WERI-Rb-1 (cell line): ENCODE measurements at regions not wholly inside any gene's neighbourhood (a gene's known extent, or its start where the extent isn't known, plus 50 kb on each side); places are given as distances from the start of the nearest gene placed in this dataset.

Experiments
- DNase-seq: peaks from one replicate; pipeline ENCODE4 v3.0.0-alpha.2; 2020
- H3K27ac ChIP-seq: fragments of 250-450 bp; sonication (Bioruptor Pico); 2 replicates; pipeline ENCODE4 v1.5.1; 2020; ENCODE audit warnings: mild to moderate bottlenecking, moderate library complexity
- H3K27me3 ChIP-seq: fragments of 250-450 bp; sonication (Bioruptor Pico); 2 replicates; pipeline ENCODE4 v1.5.1; 2021; ENCODE audit warnings: mild to moderate bottlenecking, low read depth, moderate library complexity; ENCODE audit not compliant: insufficient read depth, severe bottlenecking
- H3K36me3 ChIP-seq: fragments of 250-450 bp; sonication (Bioruptor Pico); 2 replicates; pipeline ENCODE4 v1.5.1; 2020; ENCODE audit warnings: mild to moderate bottlenecking, moderate library complexity
- H3K4me3 ChIP-seq: 2 replicates; pipeline ENCODE4 v1.5.1; 2011; ENCODE audit warnings: low read depth, mild to moderate bottlenecking, control low read depth, low read length
- H3K9me3 ChIP-seq: fragments of 250-450 bp; sonication (Bioruptor Pico); 2 replicates; pipeline ENCODE4 v1.5.1; 2021; ENCODE audit warnings: mild to moderate bottlenecking, moderate library complexity; ENCODE audit not compliant: severe bottlenecking
- CTCF ChIP-seq: IDR thresholded peaks from 2 replicates; pipeline ENCODE4 v1.5.1; 2011; ENCODE audit warnings: low read depth, mild to moderate bottlenecking, control low read depth, inconsistent platforms, low read length

GRCh38 chr4:35541888-35542213 lies 702.5 kb downstream of the ARAP2 start:
- no peak overlapping the region for H3K4me3 ChIP-seq
- no peak for TF ChIP-seq CTCF
- peaks cover 5% of the 10 kb centered on the region for H3K9me3 ChIP-seq
- H3K27ac ChIP-seq, result no peak overlapping the region
- no peaks in the 10 kb centered on the region for H3K27me3 ChIP-seq
- H3K36me3 ChIP-seq, result no peaks in the 10 kb centered on the region
- no peak for DNase-seq

GRCh38 chr4:35548921-35549320 lies 695.4 kb downstream of the ARAP2 start:
- Histone ChIP-seq H3K27ac (no peak overlapping the region), H3K27me3 (no peaks in the 10 kb centered on the region), H3K4me3 (no peak overlapping the region), H3K9me3 (no peaks in the 10 kb centered on the region), H3K36me3 (no peaks in the 10 kb centered on the region)
- no peak for DNase-seq
- no peak for TF ChIP-seq CTCF

- Histone ChIP-seq H3K27me3 (no peaks in the 10 kb centered on the region), H3K36me3 (no peaks in the 10 kb centered on the region), H3K9me3 (peaks cover 8% of the 10 kb centered on the region), H3K27ac (no peak overlapping the region), H3K4me3 (no peak overlapping the region)
- DNase-seq, result no peak
- TF ChIP-seq CTCF, result no peak
Observed at GRCh38 chr4:35556387-35556786, 687.9 kb downstream of the ARAP2 start.

- no peaks in the 10 kb centered on the region for H3K27me3 ChIP-seq
- DNase-seq, result no peak
Observed at GRCh38 chr4:35559559-35560365, 684.6 kb downstream of the ARAP2 start.

GRCh38 chr4:35562861-35563260 lies 681.5 kb downstream of the ARAP2 start:
- no peak for DNase-seq
- no peaks in the 10 kb centered on the region for H3K36me3 ChIP-seq
- TF ChIP-seq CTCF, result no peak
- no peak overlapping the region for H3K27ac ChIP-seq
- peaks cover 8% of the 10 kb centered on the region for H3K9me3 ChIP-seq
- no peaks in the 10 kb centered on the region for H3K27me3 ChIP-seq
- no peak overlapping the region for H3K4me3 ChIP-seq

More at GRCh38 chr4:35559559-35560365, 684.6 kb downstream of the ARAP2 start:
- Histone ChIP-seq H3K27ac (no peak overlapping the region), H3K36me3 (no peaks in the 10 kb centered on the region), H3K9me3 (peaks cover 8% of the 10 kb centered on the region), H3K4me3 (no peak overlapping the region)
- TF ChIP-seq CTCF, result no peak

- TF ChIP-seq CTCF, result no peak
- Histone ChIP-seq H3K27ac (no peak overlapping the region), H3K36me3 (no peaks in the 10 kb centered on the region), H3K9me3 (peaks cover 2% of the 10 kb centered on the region), H3K4me3 (no peak overlapping the region), H3K27me3 (no peaks in the 10 kb centered on the region)
- DNase-seq, result no peak
Observed at GRCh38 chr4:35565640-35566039, 678.7 kb downstream of the ARAP2 start.
